ENCODE measurements at regions not wholly inside any gene's neighbourhood (a gene's known extent, or its start where the extent isn't known, plus 50 kb on each side); places are given as distances from the start of the nearest gene placed in this dataset.

- TF ChIP-seq GLI4 (tag by site-specific recombination; IDR thresholded peaks at IDR 0.05) (no peak), HOXA7 (CRISPR knock-in tag; IDR thresholded peaks at IDR 0.05; ENCODE audit: borderline replicate concordance) (no peak), REST (tag by site-specific recombination; IDR thresholded peaks at IDR 0.05) (no peak), ZNF366 (tag by site-specific recombination; conservative IDR thresholded peaks at IDR 0.05) (no peak)
Measured at GRCh38 chr10:107383357-107383756, 218.9 kb upstream of the SORCS1 start.
